Gastroesophageal sphincter (tissue), 4 donors: ENCODE measurements at regions not wholly inside any gene's neighbourhood (a gene's known extent, or its start where the extent isn't known, plus 50 kb on each side); places are given as distances from the start of the nearest gene placed in this dataset.

Experiments used
- ATAC-seq: fragments of 150-250 bp; one replicate; pipeline ENCODE4 v1.9.1; 2016; ENCODE audit warnings: mild to moderate bottlenecking, moderate library complexity
- H3K27ac ChIP-seq, 4 donors: fragments of 200-600 bp; sonication (generic) in 3 of 4; 1 replicate in 3 of 4; 2 replicates in 1 of 4; pipeline ENCODE4 v1.5.1; 2016 to 2019
- H3K27me3 ChIP-seq: fragments of 200-600 bp; sonication (generic); one replicate; pipeline ENCODE4 v1.5.1; 2019
- H3K36me3 ChIP-seq, 2 donors: fragments of 200-600 bp; sonication (generic); one replicate each; pipeline ENCODE4 v1.5.1; 2019; ENCODE audit warnings: control low read depth in 1 of 2
- H3K4me1 ChIP-seq, 3 donors: fragments of 200-600 bp; sonication (generic); 1 replicate in 2 of 3; 2 replicates in 1 of 3; pipeline ENCODE4 v1.5.1; 2016 to 2019; ENCODE audit warnings: control low read depth in 2 of 3
- H3K4me3 ChIP-seq, 2 donors: fragments of 200-600 bp; sonication (generic); one replicate each; pipeline ENCODE4 v1.5.1; 2019; ENCODE audit warnings: mild to moderate bottlenecking in 1 of 2, moderate library complexity in 1 of 2
- H3K9me3 ChIP-seq, 3 donors: fragments of 200-600 bp; sonication (generic); one replicate each; pipeline ENCODE4 v1.5.1; 2017 to 2019; ENCODE audit warnings: control low read depth in 2 of 3
- CTCF ChIP-seq, 4 experiments: fragments of 200-600 bp in 2 of 4; fragments of 450-650 bp in 2 of 4; sonication (generic) in 1 of 4; IDR thresholded peaks; one replicate each; pipeline ENCODE4 v1.5.1; 2017 to 2019; ENCODE audit warnings: antibody characterized with exemption in 4 of 4, mild to moderate bottlenecking in 2 of 4, moderate library complexity in 2 of 4
- EP300 ChIP-seq: sonication (generic); formaldehyde crosslinking; IDR thresholded peaks from one replicate; pipeline ENCODE4 v1.6.1; 2017; ENCODE audit warnings: antibody characterized with exemption, mild to moderate bottlenecking
- POLR2A ChIP-seq, 2 donors: fragments of 450-650 bp; IDR thresholded peaks; one replicate each; pipeline ENCODE4 v1.6.1; 2017; ENCODE audit warnings: antibody characterized with exemption in 2 of 2, mild to moderate bottlenecking in 2 of 2, moderate library complexity in 1 of 2
- POLR2AphosphoS5 ChIP-seq: sonication (generic); formaldehyde crosslinking; IDR thresholded peaks from one replicate; pipeline ENCODE4 v1.6.1; 2017; ENCODE audit warnings: antibody characterized with exemption
- WGBS, 2 donors: methylation state at CpG; one replicate each; pipeline ENCODE4 v1.1.5; 2018; ENCODE audit warnings: low coverage in 1 of 2; 5-methylcytosine and 5-hydroxymethylcytosine counted together

- WGBS, 2 donors, result 30 to 64% methylated on average over 1 of the region's 1 CpG
- Histone ChIP-seq H3K36me3 (no peaks in the 10 kb centered on the region), H3K4me3 (no peak overlapping the region), H3K4me1 (no peaks in the 10 kb centered on the region), H3K9me3 (no peaks in the 10 kb centered on the region), H3K27me3 (no peaks in the 10 kb centered on the region), H3K27ac (no peak overlapping the region)
- TF ChIP-seq EP300, result no peak
- TF ChIP-seq POLR2AphosphoS5, result no peak
- TF ChIP-seq POLR2A (IDR thresholded peaks at IDR 0.05), result no peak
- no peak for TF ChIP-seq CTCF (IDR thresholded peaks at IDR 0.05)
- no peak for ATAC-seq
Observed at GRCh38 chr5:103674251-103674650, 111.7 kb upstream of the NUDT12 start.

DNA sequence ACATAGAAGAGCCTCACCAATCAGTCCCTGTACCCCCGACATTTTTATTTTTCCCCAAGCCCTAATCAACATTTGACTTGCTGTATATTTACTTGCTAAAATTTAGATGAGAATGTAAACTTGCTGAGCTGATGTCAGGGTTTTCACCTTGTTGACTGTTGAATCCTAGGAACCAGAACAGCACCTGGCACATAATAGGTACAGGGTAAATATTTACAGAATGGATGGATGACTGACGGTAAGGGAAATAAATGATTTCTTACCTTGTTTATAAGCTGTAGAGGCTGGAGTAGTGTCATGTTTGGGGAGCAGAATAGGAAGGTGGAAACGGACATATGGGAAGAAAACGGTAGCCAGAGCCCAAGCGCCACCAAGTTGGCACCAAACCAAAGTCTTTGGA lies 107.0 kb upstream of the NUDT12 start:
- WGBS, 2 donors, result 76 to 77% methylated on average over 5 of the region's 5 CpGs
- Histone ChIP-seq H3K4me3 (no peak overlapping the region), H3K36me3 (no peaks in the 10 kb centered on the region), H3K4me1 (no peaks in the 10 kb centered on the region), H3K27me3 (no peaks in the 10 kb centered on the region), H3K27ac (no peak overlapping the region), H3K9me3 (no peaks in the 10 kb centered on the region)
- no peak for TF ChIP-seq POLR2A (IDR thresholded peaks at IDR 0.05)
- TF ChIP-seq POLR2AphosphoS5, result no peak
- no peak for ATAC-seq

- H3K36me3 ChIP-seq, result no peaks in the 10 kb centered on the region
- no peak for ATAC-seq
- peaks cover 0 to 9% (median 0%) of the 10 kb centered on the region in 3 donors for H3K9me3 ChIP-seq
- TF ChIP-seq CTCF (IDR thresholded peaks at IDR 0.05) (no peak), EP300 (no peak), POLR2AphosphoS5 (no peak), POLR2A (IDR thresholded peaks at IDR 0.05) (no peak)
- no peak overlapping the region for H3K27ac ChIP-seq
- no peak overlapping the region for H3K4me3 ChIP-seq
- WGBS, 2 donors, result 73 to 80% methylated on average over 2 to 3 of the region's 3 CpGs
- H3K4me1 ChIP-seq, result no peaks in the 10 kb centered on the region
- no peaks in the 10 kb centered on the region for H3K27me3 ChIP-seq
Observed at GRCh38 chr5:103668281-103668680, 105.7 kb upstream of the NUDT12 start.

DNA sequence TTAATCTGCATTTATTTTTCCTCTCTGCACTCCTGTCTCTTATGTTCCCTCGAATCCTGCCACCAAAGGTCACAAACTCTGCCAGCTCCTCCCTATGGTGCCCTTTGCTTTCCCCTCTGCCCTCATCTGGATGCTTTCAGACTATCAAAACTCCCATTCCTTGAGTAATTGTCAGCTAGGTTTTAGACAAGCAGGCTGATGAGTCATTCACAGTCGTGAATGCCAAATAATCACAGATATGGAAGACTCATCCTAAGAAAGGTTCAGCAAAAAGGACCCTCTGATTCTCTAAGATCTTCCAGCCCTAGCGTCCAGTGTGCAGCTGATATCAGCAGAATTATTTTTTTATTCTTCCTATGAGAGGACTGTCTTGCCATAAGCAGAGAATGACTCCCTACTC lies 104.5 kb upstream of the NUDT12 start:
- ATAC-seq, result no peak
- TF ChIP-seq POLR2A (IDR thresholded peaks at IDR 0.05) (no peak), POLR2AphosphoS5 (no peak), EP300 (no peak), CTCF (IDR thresholded peaks at IDR 0.05) (no peak)

DNA sequence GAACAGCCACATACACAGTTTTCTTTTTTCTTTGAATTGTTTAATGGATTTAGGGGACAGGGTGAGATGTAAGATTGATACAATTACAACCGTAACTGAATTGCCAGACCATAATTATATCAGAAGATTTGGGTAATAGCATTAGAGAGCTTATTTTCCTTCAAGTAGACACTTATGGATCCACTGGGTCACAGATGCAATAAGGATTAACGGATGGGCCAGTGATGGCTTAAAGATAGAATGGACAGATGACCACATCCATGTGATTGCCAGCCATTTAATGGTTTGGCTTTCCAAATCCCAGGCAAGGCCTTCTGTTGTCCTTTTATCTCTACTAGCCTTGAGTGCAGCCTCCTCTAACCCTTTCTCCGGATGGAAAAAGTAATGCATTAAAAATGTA lies 94.7 kb upstream of the NUDT12 start:
- no peak overlapping the region for H3K27ac ChIP-seq
- H3K36me3 ChIP-seq, result no peaks in the 10 kb centered on the region
- no peak for TF ChIP-seq EP300
- no peak for TF ChIP-seq POLR2AphosphoS5
- TF ChIP-seq CTCF (IDR thresholded peaks at IDR 0.05), result no peak
- no peak for TF ChIP-seq POLR2A (IDR thresholded peaks at IDR 0.05)
- H3K27me3 ChIP-seq, result no peaks in the 10 kb centered on the region
- 85 to 87% methylated on average over 3 of the region's 3 CpGs for WGBS, 2 donors
- H3K9me3 ChIP-seq, result no peaks in the 10 kb centered on the region
- no peak for ATAC-seq
- no peaks in the 10 kb centered on the region for H3K4me1 ChIP-seq
- H3K4me3 ChIP-seq, result no peak overlapping the region

More for the DNA sequence above, 104.5 kb upstream of the NUDT12 start:
- no peaks in the 10 kb centered on the region for H3K36me3 ChIP-seq
- H3K27me3 ChIP-seq, result no peaks in the 10 kb centered on the region
- no peak overlapping the region for H3K4me3 ChIP-seq
- 26 to 49% methylated on average over 2 to 3 of the region's 3 CpGs for WGBS, 2 donors
- H3K27ac ChIP-seq, result no peak overlapping the region
- no peaks in the 10 kb centered on the region for H3K4me1 ChIP-seq
- peaks cover 0 to 9% (median 0%) of the 10 kb centered on the region in 3 donors for H3K9me3 ChIP-seq
